ENCODE measurements at regions not wholly inside any gene's neighbourhood (a gene's known extent, or its start where the extent isn't known, plus 50 kb on each side); places are given as distances from the start of the nearest gene placed in this dataset.

GRCh38 chr4:125773931-125774330 lies 459.2 kb downstream of the FAT4 start:
- TF ChIP-seq CTCF (IDR thresholded peaks at IDR 0.05) (no peak), POLR2A (IDR thresholded peaks at IDR 0.05) (no peak)
